ENCODE measurements at regions not wholly inside any gene's neighbourhood (a gene's known extent, or its start where the extent isn't known, plus 50 kb on each side); places are given as distances from the start of the nearest gene placed in this dataset.

DNA sequence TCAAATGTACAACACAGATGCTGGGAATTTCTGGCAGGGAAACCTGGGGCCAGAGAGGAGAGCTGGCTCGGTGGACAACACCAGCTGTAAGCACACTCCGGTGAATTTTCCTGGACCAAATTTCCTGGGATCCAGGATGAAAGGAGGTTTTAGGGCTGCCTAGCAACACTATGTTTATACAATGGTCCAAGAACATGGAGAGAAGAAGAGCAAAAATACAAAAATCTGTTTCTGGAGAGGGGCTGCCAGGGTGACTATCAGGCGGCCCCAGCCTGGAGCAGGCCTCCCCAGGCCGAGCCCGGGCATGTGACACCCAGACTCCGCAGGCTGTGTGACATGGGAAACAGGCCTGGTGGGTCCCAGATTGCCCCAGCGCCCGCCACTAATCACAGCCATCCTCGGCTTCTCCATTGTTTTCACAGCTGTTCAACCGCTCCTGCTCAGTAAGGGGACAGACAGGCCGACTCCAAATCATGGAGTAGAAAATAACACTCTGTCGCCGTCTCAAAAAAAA lies 336.0 kb upstream of the NFIA start:
- Mint-ChIP-seq H3K4me3 (no peak overlapping the region), H3K27me3 (ENCODE audit: low read depth) (no peaks in the 10 kb centered on the region), H3K4me1 (no peaks in the 10 kb centered on the region), H3K36me3 (ENCODE audit: insufficient read depth in 1 of 3, low read depth in 3 of 3) (no peaks in the 10 kb centered on the region), H3K27ac (no peak overlapping the region), H3K9me3 (no peaks in the 10 kb centered on the region; a peak in 1 of 5 replicates)
- Histone ChIP-seq H3K9me3 (ENCODE audit: control insufficient read depth, low read depth, low read length) (no peaks in the 10 kb centered on the region), H3K23me2 (ENCODE audit: insufficient read length, low read depth, low read length, poor library complexity, severe bottlenecking) (no peaks in the 10 kb centered on the region), H2AFZ (ENCODE audit: low read length) (no peak overlapping the region), H3K79me1 (ENCODE audit: insufficient read depth, low read depth, low read length, poor library complexity, severe bottlenecking) (no peaks in the 10 kb centered on the region), H2BK15ac (ENCODE audit: low read depth, low read length) (no peak overlapping the region), H2BK5ac (ENCODE audit: insufficient read length, low read length) (no peak overlapping the region), H3K23ac (ENCODE audit: insufficient read length, low read depth, low read length) (no peak overlapping the region), H3K56ac (ENCODE audit: insufficient read length, low read depth, low read length) (no peak overlapping the region), H3K27me3 (ENCODE audit: insufficient read depth, low read length) (no peaks in the 10 kb centered on the region), H4K20me1 (ENCODE audit: control insufficient read depth, insufficient read depth, insufficient read length) (no peaks in the 10 kb centered on the region), H2BK120ac (ENCODE audit: low read depth, low read length, poor library complexity, severe bottlenecking) (no peak overlapping the region), H3K27ac (ENCODE audit: insufficient read length, low read depth, low read length) (no peak overlapping the region), H3K4me2 (ENCODE audit: insufficient read depth, insufficient read length, low read length) (no peak overlapping the region), H4K91ac (ENCODE audit: insufficient read length, low read depth, low read length) (no peak overlapping the region), H3K9ac (ENCODE audit: extremely low read depth, insufficient read length, low read length) (no peak overlapping the region), H4K8ac (replicated peaks; ENCODE audit: insufficient read length, low read depth, low read length) (no peak overlapping the region), H2AK5ac (ENCODE audit: insufficient read length, low read length) (no peak overlapping the region), H3K4ac (ENCODE audit: low read depth, low read length) (no peak overlapping the region), H3K14ac (ENCODE audit: insufficient read depth, low read length) (no peak overlapping the region), H3K4me1 (ENCODE audit: insufficient read depth, low read length) (no peaks in the 10 kb centered on the region), H3T11ph (ENCODE audit: low read length) (no peak overlapping the region), H2BK20ac (ENCODE audit: low read depth, low read length, poor library complexity, severe bottlenecking) (no peak overlapping the region), H3K79me2 (ENCODE audit: insufficient read depth, low read length) (no peaks in the 10 kb centered on the region), H2BK12ac (ENCODE audit: insufficient read length, low read depth, low read length) (no peak overlapping the region), H3K18ac (ENCODE audit: insufficient read length, low read depth, low read length) (no peak overlapping the region), H4K5ac (ENCODE audit: insufficient read length, low read depth, low read length) (no peak overlapping the region)
- TF ChIP-seq, protein P1, sequence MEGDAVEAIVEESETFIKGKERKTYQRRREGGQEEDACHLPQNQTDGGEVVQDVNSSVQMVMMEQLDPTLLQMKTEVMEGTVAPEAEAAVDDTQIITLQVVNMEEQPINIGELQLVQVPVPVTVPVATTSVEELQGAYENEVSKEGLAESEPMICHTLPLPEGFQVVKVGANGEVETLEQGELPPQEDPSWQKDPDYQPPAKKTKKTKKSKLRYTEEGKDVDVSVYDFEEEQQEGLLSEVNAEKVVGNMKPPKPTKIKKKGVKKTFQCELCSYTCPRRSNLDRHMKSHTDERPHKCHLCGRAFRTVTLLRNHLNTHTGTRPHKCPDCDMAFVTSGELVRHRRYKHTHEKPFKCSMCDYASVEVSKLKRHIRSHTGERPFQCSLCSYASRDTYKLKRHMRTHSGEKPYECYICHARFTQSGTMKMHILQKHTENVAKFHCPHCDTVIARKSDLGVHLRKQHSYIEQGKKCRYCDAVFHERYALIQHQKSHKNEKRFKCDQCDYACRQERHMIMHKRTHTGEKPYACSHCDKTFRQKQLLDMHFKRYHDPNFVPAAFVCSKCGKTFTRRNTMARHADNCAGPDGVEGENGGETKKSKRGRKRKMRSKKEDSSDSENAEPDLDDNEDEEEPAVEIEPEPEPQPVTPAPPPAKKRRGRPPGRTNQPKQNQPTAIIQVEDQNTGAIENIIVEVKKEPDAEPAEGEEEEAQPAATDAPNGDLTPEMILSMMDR (conservative IDR thresholded peaks at IDR 0.05): no peak
- no CpG with 5 or more reads among the region's 13 CpGs for WGBS (ENCODE audit: extremely low coverage, insufficient read length, low lambda C conversion rate)
- no peak for DNase-seq
